ENCODE measurements at regions not wholly inside any gene's neighbourhood (a gene's known extent, or its start where the extent isn't known, plus 50 kb on each side); places are given as distances from the start of the nearest gene placed in this dataset.

DNA sequence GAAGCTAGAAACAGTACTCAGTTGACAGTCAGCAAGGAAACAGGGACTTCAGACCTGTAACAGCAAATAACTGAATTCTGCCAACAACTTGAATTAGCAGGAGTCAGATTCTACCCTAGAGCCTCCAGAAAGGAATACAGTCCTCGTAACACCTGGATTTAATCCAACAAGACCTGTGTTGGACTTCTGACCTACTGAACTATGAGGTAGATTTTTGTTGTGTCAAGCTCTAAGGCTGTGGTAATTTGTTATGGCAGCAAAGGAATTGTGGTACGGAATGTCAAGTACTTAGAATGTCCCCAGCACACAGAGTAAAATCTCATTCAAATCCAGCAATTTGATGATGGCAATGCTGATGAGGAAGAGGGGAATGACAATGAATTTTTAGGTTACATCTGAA is 234.1 kb downstream of the LRRN1 start:
- TF ChIP-seq, protein P1, sequence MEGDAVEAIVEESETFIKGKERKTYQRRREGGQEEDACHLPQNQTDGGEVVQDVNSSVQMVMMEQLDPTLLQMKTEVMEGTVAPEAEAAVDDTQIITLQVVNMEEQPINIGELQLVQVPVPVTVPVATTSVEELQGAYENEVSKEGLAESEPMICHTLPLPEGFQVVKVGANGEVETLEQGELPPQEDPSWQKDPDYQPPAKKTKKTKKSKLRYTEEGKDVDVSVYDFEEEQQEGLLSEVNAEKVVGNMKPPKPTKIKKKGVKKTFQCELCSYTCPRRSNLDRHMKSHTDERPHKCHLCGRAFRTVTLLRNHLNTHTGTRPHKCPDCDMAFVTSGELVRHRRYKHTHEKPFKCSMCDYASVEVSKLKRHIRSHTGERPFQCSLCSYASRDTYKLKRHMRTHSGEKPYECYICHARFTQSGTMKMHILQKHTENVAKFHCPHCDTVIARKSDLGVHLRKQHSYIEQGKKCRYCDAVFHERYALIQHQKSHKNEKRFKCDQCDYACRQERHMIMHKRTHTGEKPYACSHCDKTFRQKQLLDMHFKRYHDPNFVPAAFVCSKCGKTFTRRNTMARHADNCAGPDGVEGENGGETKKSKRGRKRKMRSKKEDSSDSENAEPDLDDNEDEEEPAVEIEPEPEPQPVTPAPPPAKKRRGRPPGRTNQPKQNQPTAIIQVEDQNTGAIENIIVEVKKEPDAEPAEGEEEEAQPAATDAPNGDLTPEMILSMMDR (IDR thresholded peaks at IDR 0.05) = no peak
- TF ChIP-seq EP300 (IDR thresholded peaks at IDR 0.05) = no peak

Data from tibial nerve (tissue), 4 donors.